Natural killer cell (primary cell): ENCODE measurements at regions not wholly inside any gene's neighbourhood (a gene's known extent, or its start where the extent isn't known, plus 50 kb on each side); places are given as distances from the start of the nearest gene placed in this dataset.

ENCODE experiments used
- ATAC-seq, 3 donors: fragments of 150-1000 bp in 2 of 3; fragments of 200-7000 bp in 1 of 3; cut with Tn5 transposase; 1 replicate in 1 of 3; 2 replicates in 2 of 3; pipeline ENCODE4 v1.10.0; 2021; ENCODE audit warnings: mild to moderate bottlenecking in 2 of 3, moderate library complexity in 2 of 3
- DNase-seq, 2 donors: peaks; one replicate each; pipeline versions ENCODE4 v3.0.0 to v3.0.0-alpha.2; 2013 to 2021; ENCODE audit warnings: mixed read lengths in 1 of 2
- H3K27ac ChIP-seq: one replicate; pipeline ENCODE4 v1.5.1; 2013; ENCODE audit warnings: mild to moderate bottlenecking, low read length
- H3K27me3 ChIP-seq: one replicate; pipeline ENCODE4 v1.6.1; 2013; ENCODE audit warnings: low read length; ENCODE audit not compliant: control insufficient read depth, insufficient read depth
- H3K36me3 ChIP-seq: one replicate; pipeline ENCODE4 v1.6.1; 2013; ENCODE audit warnings: low read length; ENCODE audit not compliant: control insufficient read depth, insufficient read depth
- H3K4me1 ChIP-seq: one replicate; pipeline ENCODE4 v1.6.1; 2013; ENCODE audit warnings: low read length; ENCODE audit not compliant: control insufficient read depth, insufficient read depth
- H3K4me3 ChIP-seq: one replicate; pipeline ENCODE4 v1.5.1; 2013; ENCODE audit warnings: low read length
- H3K9me3 ChIP-seq: one replicate; pipeline ENCODE4 v1.6.1; 2013; ENCODE audit warnings: low read length; ENCODE audit not compliant: control insufficient read depth, insufficient read depth
- H3K27ac Mint-ChIP-seq, 2 donors: one replicate each; pipeline ENCODE4 v1.8.0; 2022; ENCODE audit warnings: mild to moderate bottlenecking in 2 of 2, mixed read lengths in 2 of 2, moderate library complexity in 1 of 2
- H3K27me3 Mint-ChIP-seq, 2 donors: one replicate each; pipeline ENCODE4 v1.8.0; 2022; ENCODE audit warnings: low read depth in 2 of 2, mixed read lengths in 2 of 2
- H3K36me3 Mint-ChIP-seq: one replicate; pipeline ENCODE4 v1.8.0; 2022; ENCODE audit warnings: mixed read lengths
- H3K4me1 Mint-ChIP-seq, 2 donors: one replicate each; pipeline ENCODE4 v1.8.0; 2022; ENCODE audit warnings: mixed read lengths in 2 of 2
- H3K4me3 Mint-ChIP-seq: one replicate; pipeline ENCODE4 v1.8.0; 2022; ENCODE audit warnings: mild to moderate bottlenecking, moderate library complexity, mixed read lengths
- H3K9me3 Mint-ChIP-seq, 2 donors: one replicate each; pipeline ENCODE4 v1.8.0; 2022; ENCODE audit warnings: mixed read lengths in 2 of 2
- WGBS: methylation state at CpG from one replicate; pipeline ENCODE4 v1.1.7; 2013; ENCODE audit warnings: missing lambda C conversion rate; ENCODE audit not compliant: insufficient coverage; 5-methylcytosine and 5-hydroxymethylcytosine counted together
- intact Hi-C: fragments of 100-400 bp; cut with micrococcal nuclease; formaldehyde crosslinking; loops from one replicate; pipeline ENCODE4 v1.14.2; 2022
- TF ChIP-seq, protein P1 (sequence below): fragments of 200-600 bp; IDR thresholded peaks from one replicate; pipeline ENCODE4 v1.8.0; 2022; ENCODE audit warnings: antibody characterized with exemption

DNA sequence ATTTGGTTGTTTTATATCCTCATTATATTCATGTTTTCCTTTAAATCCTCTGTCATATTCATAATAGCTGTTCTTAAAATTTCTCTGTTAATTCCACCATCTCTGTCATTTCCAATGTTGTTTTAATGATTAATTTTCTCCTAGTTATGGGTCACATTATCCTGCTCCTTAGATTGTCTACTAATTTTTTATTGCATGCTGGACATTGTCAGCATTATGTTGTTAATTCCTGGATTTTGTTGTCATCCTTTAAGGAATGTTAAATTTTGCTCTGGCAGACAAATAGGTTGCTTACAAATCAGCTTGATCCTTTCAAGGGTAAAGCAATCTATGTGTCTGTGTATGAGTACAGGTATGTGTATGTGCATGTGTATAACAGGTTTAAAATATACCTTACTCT lies 393.8 kb upstream of the POU3F1 start:
- Histone ChIP-seq H3K9me3 (no peaks in the 10 kb centered on the region), H3K4me1 (no peaks in the 10 kb centered on the region), H3K27me3 (peaks cover 3% of the 10 kb centered on the region), H3K27ac (no peak overlapping the region), H3K4me3 (no peak overlapping the region), H3K36me3 (no peaks in the 10 kb centered on the region)
- no peaks in the 10 kb centered on the region for H3K4me1 Mint-ChIP-seq
- ATAC-seq (no peak), DNase-seq (no peak)
- peaks cover 20% of the 10 kb centered on the region for H3K36me3 Mint-ChIP-seq
- H3K27ac Mint-ChIP-seq = no peak overlapping the region
- H3K4me3 Mint-ChIP-seq = no peak overlapping the region
- TF ChIP-seq, protein P1, sequence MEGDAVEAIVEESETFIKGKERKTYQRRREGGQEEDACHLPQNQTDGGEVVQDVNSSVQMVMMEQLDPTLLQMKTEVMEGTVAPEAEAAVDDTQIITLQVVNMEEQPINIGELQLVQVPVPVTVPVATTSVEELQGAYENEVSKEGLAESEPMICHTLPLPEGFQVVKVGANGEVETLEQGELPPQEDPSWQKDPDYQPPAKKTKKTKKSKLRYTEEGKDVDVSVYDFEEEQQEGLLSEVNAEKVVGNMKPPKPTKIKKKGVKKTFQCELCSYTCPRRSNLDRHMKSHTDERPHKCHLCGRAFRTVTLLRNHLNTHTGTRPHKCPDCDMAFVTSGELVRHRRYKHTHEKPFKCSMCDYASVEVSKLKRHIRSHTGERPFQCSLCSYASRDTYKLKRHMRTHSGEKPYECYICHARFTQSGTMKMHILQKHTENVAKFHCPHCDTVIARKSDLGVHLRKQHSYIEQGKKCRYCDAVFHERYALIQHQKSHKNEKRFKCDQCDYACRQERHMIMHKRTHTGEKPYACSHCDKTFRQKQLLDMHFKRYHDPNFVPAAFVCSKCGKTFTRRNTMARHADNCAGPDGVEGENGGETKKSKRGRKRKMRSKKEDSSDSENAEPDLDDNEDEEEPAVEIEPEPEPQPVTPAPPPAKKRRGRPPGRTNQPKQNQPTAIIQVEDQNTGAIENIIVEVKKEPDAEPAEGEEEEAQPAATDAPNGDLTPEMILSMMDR = no peak
- peaks cover 2 to 6% of the 10 kb centered on the region in 2 donors for H3K9me3 Mint-ChIP-seq
- peaks cover 30 to 54% of the 10 kb centered on the region in 2 donors for H3K27me3 Mint-ChIP-seq
- intact Hi-C loops = no loop called here

DNA sequence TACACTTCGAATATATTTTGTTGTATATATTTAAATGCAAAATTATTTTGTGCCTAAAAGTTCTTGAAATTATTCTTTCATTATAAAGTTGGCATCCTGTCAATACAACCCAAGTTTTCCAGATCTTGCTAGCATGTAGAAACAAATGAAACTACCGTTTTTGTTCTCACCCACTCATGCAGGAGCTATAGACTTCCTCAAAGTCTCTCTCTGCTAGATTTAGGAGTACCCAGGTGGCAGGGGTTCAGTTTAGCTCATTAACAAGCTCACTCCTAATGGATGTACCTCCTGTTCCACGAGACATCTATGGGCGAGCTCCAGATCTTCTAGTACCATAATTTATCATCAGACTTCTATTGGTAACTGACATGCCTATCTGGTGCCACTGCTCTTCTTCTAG lies 390.2 kb upstream of the POU3F1 start:
- no peak for ATAC-seq
- 56% methylated on average over 3 of the region's 4 CpGs for whole genome bisulfite sequencing
- Mint-ChIP-seq H3K27me3 (peaks cover 29 to 35% of the 10 kb centered on the region in 2 donors), H3K9me3 (peaks cover 2 to 6% of the 10 kb centered on the region in 2 donors), H3K27ac (no peak overlapping the region), H3K4me3 (no peak overlapping the region), H3K4me1 (no peaks in the 10 kb centered on the region), H3K36me3 (peaks cover 17% of the 10 kb centered on the region)
- no peak overlapping the region for H3K27ac ChIP-seq
- H3K4me3 ChIP-seq = no peak overlapping the region
- no peaks in the 10 kb centered on the region for H3K27me3 ChIP-seq
- H3K36me3 ChIP-seq = no peaks in the 10 kb centered on the region
- intact Hi-C loops = no loop called here
- no peak for DNase-seq
- no peaks in the 10 kb centered on the region for H3K9me3 ChIP-seq
- H3K4me1 ChIP-seq = no peaks in the 10 kb centered on the region
- TF ChIP-seq, protein P1 = no peak

DNA sequence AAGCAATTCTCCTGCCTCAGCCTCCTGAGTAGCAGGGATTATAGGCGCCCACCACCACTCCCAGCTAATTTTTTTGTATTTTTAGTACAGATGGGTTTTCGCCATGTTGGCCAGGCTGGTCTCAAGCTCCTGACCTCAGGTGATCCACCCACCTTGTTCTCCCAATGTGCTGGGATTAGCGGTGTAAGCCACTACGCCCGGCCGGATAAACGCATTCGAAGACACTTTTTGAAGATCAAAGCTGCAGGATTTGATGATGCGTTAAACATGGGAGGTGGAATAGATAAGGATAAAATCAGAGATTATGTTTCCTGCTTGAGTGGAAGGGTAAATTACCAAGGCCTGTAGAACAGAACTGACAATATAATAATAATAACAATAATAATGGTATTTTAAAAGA lies 389.4 kb upstream of the POU3F1 start:
- H3K4me3 ChIP-seq = no peak overlapping the region
- TF ChIP-seq, protein P1 = no peak
- ATAC-seq = no peak
- no peak for DNase-seq
- H3K27ac ChIP-seq = no peak overlapping the region
- 89% methylated on average over 9 of the region's 9 CpGs for WGBS
- H3K36me3 ChIP-seq = no peaks in the 10 kb centered on the region
- no peaks in the 10 kb centered on the region for H3K4me1 Mint-ChIP-seq
- H3K27me3 ChIP-seq = no peaks in the 10 kb centered on the region
- H3K27ac Mint-ChIP-seq = no peak overlapping the region
- intact Hi-C loops = no loop called here
- H3K4me1 ChIP-seq = no peaks in the 10 kb centered on the region
- peaks cover 0 to 6% of the 10 kb centered on the region in 2 donors for H3K9me3 Mint-ChIP-seq
- no peaks in the 10 kb centered on the region for H3K9me3 ChIP-seq
- H3K4me3 Mint-ChIP-seq = no peak overlapping the region
- H3K27me3 Mint-ChIP-seq = peaks cover 27 to 33% of the 10 kb centered on the region in 2 donors
- H3K36me3 Mint-ChIP-seq = peaks cover 10% of the 10 kb centered on the region

DNA sequence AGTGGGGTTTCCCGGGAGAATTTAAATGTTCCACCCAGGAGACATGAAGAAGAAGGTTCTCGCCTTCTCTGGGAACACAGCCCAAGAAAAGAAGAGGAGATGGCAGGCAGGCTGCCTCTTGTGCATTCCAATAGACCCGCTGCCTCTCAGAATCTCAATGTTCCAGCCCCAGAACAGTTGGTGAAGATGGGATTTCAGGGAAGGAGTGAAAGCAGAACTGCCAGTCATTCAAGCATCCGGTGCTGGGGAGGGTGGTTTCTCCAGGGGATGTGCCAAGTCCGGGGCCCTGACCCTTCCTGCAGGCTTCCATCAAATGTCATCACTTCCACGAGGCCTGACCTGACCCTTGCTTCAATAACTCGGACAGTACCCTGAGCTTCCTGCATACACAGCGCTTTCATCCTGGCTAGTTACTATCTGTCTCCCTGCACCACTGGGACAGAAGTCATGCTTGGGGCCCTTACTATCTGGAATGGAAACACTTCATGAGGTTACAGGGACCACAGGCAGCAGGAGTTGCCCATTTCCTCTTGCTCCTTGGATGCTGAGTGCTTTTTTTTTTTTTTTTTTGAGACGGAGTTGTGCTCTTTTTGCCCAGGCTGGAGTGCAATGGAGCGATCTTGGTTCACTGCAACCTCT lies 386.6 kb upstream of the POU3F1 start:
- H3K4me3 ChIP-seq = no peak overlapping the region
- no peaks in the 10 kb centered on the region for H3K9me3 Mint-ChIP-seq
- WGBS = 74% methylated on average over 9 of the region's 10 CpGs
- no peaks in the 10 kb centered on the region for H3K4me1 Mint-ChIP-seq
- TF ChIP-seq, protein P1 = no peak
- DNase-seq (no peak), ATAC-seq (no peak)
- no peak overlapping the region for H3K4me3 Mint-ChIP-seq
- no peaks in the 10 kb centered on the region for H3K4me1 ChIP-seq
- no peaks in the 10 kb centered on the region for H3K9me3 ChIP-seq
- no peaks in the 10 kb centered on the region for H3K36me3 ChIP-seq
- intact Hi-C loops = no loop called here
- H3K27me3 Mint-ChIP-seq = peaks cover 19 to 23% of the 10 kb centered on the region in 2 donors
- no peaks in the 10 kb centered on the region for H3K36me3 Mint-ChIP-seq
- H3K27ac Mint-ChIP-seq = no peak overlapping the region
- no peaks in the 10 kb centered on the region for H3K27me3 ChIP-seq
- H3K27ac ChIP-seq = no peak overlapping the region
